H1 (cell line): ENCODE measurements at regions not wholly inside any gene's neighbourhood (a gene's known extent, or its start where the extent isn't known, plus 50 kb on each side); places are given as distances from the start of the nearest gene placed in this dataset.

ENCODE experiments used
- CTCF ChIA-PET: fragments of 300-600 bp; sonication (Branson Sonifier 250); formaldehyde crosslinking; loops from one replicate; lab custom pipeline; 2021; ENCODE audit not compliant: partially characterized antibody; lab: Charles Lee
- POLR2A ChIA-PET: fragments of 300-600 bp; sonication (Branson Sonifier 250); formaldehyde crosslinking; loops from one replicate; lab custom pipeline; 2021; ENCODE audit warnings: inconsistent platforms; ENCODE audit not compliant: partially characterized antibody; lab: Charles Lee
- DNase-seq, 2 experiments: peaks; one replicate each; pipeline versions ENCODE4 v3.0.0 to v3.0.0-alpha.2; 2010 to 2022; ENCODE audit warnings: low spot score in 2 of 2, low read depth in 1 of 2, mixed read lengths in 1 of 2
- FAIRE-seq: peaks from 2 replicates; lab custom pipeline; 2011; peaks lifted over from hg19 to GRCh38; lab: Jason Lieb, UNC
- H2AFZ ChIP-seq: 2 replicates; pipeline ENCODE4 v1.8.1; 2012; ENCODE audit warnings: low read length, inconsistent platforms
- H2AK5ac ChIP-seq: 2 replicates; pipeline ENCODE4 v1.6.1; 2013; ENCODE audit warnings: low read depth, low read length
- H2BK120ac ChIP-seq: replicated peaks from 2 replicates; pipeline ENCODE3; 2013; ENCODE audit warnings: low read depth, low read length, inconsistent platforms
- H2BK12ac ChIP-seq: 2 replicates; pipeline ENCODE4 v1.6.1; 2013; ENCODE audit warnings: low read depth, low read length
- H2BK15ac ChIP-seq: 2 replicates; pipeline ENCODE4 v1.6.1; 2013; ENCODE audit warnings: low read length
- H2BK20ac ChIP-seq: 2 replicates; pipeline ENCODE4 v1.6.1; 2013; ENCODE audit warnings: low read length
- H2BK5ac ChIP-seq: 2 replicates; pipeline ENCODE4 v1.6.1; 2013; ENCODE audit warnings: low read depth, low read length
- H3K14ac ChIP-seq: 2 replicates; pipeline ENCODE4 v1.6.1; 2013; ENCODE audit warnings: inconsistent platforms; ENCODE audit not compliant: insufficient read length
- H3K18ac ChIP-seq: 2 replicates; pipeline ENCODE4 v1.6.1; 2013; ENCODE audit warnings: low read length; ENCODE audit errors: extremely low read depth
- H3K23ac ChIP-seq: 2 replicates; pipeline ENCODE4 v1.6.1; 2013; ENCODE audit warnings: inconsistent platforms; ENCODE audit not compliant: insufficient read length
- H3K23me2 ChIP-seq: 2 replicates; pipeline ENCODE4 v1.6.1; 2013; ENCODE audit warnings: low read depth, low read length
- H3K27ac ChIP-seq: 2 replicates; pipeline ENCODE4 v1.6.1; 2011; ENCODE audit warnings: low read depth, low read length, inconsistent platforms
- H3K27me3 ChIP-seq, 4 experiments: replicated peaks in 1 of 4; 1 replicate in 1 of 4; 2 replicates in 3 of 4; pipeline versions ENCODE4 v1.6.1 to v1.8.1; 2011 to 2013; ENCODE audit warnings: low read length in 3 of 4, mild to moderate bottlenecking in 3 of 4, inconsistent platforms in 2 of 4, mixed read lengths in 2 of 4, moderate library complexity in 1 of 4; ENCODE audit not compliant: control insufficient read depth in 3 of 4, insufficient read depth in 3 of 4; ENCODE audit errors: extremely low read depth in 1 of 4
- H3K36me3 ChIP-seq, 4 experiments: 2 replicates each; pipeline versions ENCODE4 v1.6.1 to v1.8.1; 2011 to 2013; ENCODE audit warnings: mild to moderate bottlenecking in 4 of 4, low read length in 3 of 4, moderate library complexity in 2 of 4, control low read depth in 1 of 4, inconsistent platforms in 1 of 4; ENCODE audit not compliant: insufficient read depth in 4 of 4, control insufficient read depth in 2 of 4
- H3K4ac ChIP-seq: replicated peaks from 2 replicates; pipeline ENCODE3; 2013; ENCODE audit warnings: low read length, low read depth, mixed read lengths, inconsistent platforms; ENCODE audit not compliant: insufficient read length
- H3K4me1 ChIP-seq, 4 experiments: replicated peaks in 1 of 4; 1 replicate in 1 of 4; 2 replicates in 3 of 4; pipeline versions ENCODE4 v1.6.1 to v1.8.1; 2011 to 2013; ENCODE audit warnings: low read length in 3 of 4, inconsistent platforms in 2 of 4, mixed read lengths in 1 of 4; ENCODE audit not compliant: insufficient read depth in 4 of 4, control insufficient read depth in 3 of 4
- H3K4me2 ChIP-seq, 2 experiments: 2 replicates each; pipeline versions ENCODE4 v1.6.1 to v1.8.1; 2011 to 2013; ENCODE audit warnings: low read depth in 2 of 2, low read length in 2 of 2, control low read depth in 1 of 2, inconsistent platforms in 1 of 2, mild to moderate bottlenecking in 1 of 2; ENCODE audit not compliant: insufficient read depth in 1 of 2
- H3K4me3 ChIP-seq, 4 experiments: fragments of 200-600, 300-600 bp in 1 of 4; sonication (generic), shearing (Covaris generic), sonication (Bioruptor Twin) in 1 of 4; 2 replicates each; pipeline versions ENCODE4 v1.5.1 to v1.8.1; 2011 to 2016; ENCODE audit warnings: low read length in 4 of 4, low read depth in 3 of 4, control low read depth in 2 of 4, inconsistent platforms in 2 of 4, mild to moderate bottlenecking in 2 of 4, mixed read lengths in 1 of 4, moderate library complexity in 1 of 4; ENCODE audit not compliant: insufficient read depth in 2 of 4; ENCODE audit errors: extremely low read depth in 1 of 4
- H3K56ac ChIP-seq: replicated peaks from 2 replicates; pipeline ENCODE3; 2013; ENCODE audit warnings: low read depth, mild to moderate bottlenecking, mixed read lengths, low read length, inconsistent platforms; ENCODE audit not compliant: insufficient read length
- H3K79me1 ChIP-seq: 2 replicates; pipeline ENCODE4 v1.6.1; 2013; ENCODE audit warnings: low read depth, low read length, control low read depth
- H3K79me2 ChIP-seq, 2 experiments: 2 replicates each; pipeline versions ENCODE4 v1.6.1 to v1.8.1; 2012 to 2013; ENCODE audit warnings: low read length in 2 of 2, mild to moderate bottlenecking in 2 of 2, inconsistent platforms in 1 of 2; ENCODE audit not compliant: insufficient read depth in 2 of 2, control insufficient read depth in 1 of 2
- H3K9ac ChIP-seq, 4 experiments: replicated peaks in 1 of 4; 1 replicate in 1 of 4; 2 replicates in 3 of 4; pipeline versions ENCODE4 v1.6.1 to v1.8.1; 2011 to 2013; ENCODE audit warnings: low read depth in 3 of 4, low read length in 3 of 4, control low read depth in 2 of 4, mild to moderate bottlenecking in 2 of 4, moderate library complexity in 2 of 4, inconsistent platforms in 1 of 4; ENCODE audit errors: extremely low read depth in 1 of 4
- H3K9me3 ChIP-seq, 2 experiments: 2 replicates each; pipeline versions ENCODE4 v1.6.1 to v1.8.1; 2012 to 2013; ENCODE audit warnings: mild to moderate bottlenecking in 2 of 2, moderate library complexity in 2 of 2, control low read depth in 1 of 2, inconsistent platforms in 1 of 2, low read depth in 1 of 2, low read length in 1 of 2, mixed read lengths in 1 of 2; ENCODE audit not compliant: insufficient read depth in 2 of 2
- H4K20me1 ChIP-seq, 2 experiments: replicated peaks in 1 of 2; 2 replicates each; pipeline versions ENCODE3 to v1.8.1; 2011 to 2013; ENCODE audit warnings: inconsistent platforms in 2 of 2, low read length in 2 of 2, mild to moderate bottlenecking in 1 of 2; ENCODE audit not compliant: insufficient read depth in 2 of 2, control insufficient read depth in 1 of 2
- H4K5ac ChIP-seq: 2 replicates; pipeline ENCODE4 v1.6.1; 2013; ENCODE audit warnings: low read length, low read depth, mixed read lengths, inconsistent platforms; ENCODE audit not compliant: insufficient read length
- H4K8ac ChIP-seq: 2 replicates; pipeline ENCODE4 v1.8.0; 2013; ENCODE audit warnings: mild to moderate bottlenecking, moderate library complexity, low read length, inconsistent platforms; ENCODE audit not compliant: insufficient read depth; ENCODE audit errors: extremely low read depth
- H4K91ac ChIP-seq: replicated peaks from 2 replicates; pipeline ENCODE3; 2013; ENCODE audit warnings: low read length, mixed read lengths, inconsistent platforms; ENCODE audit not compliant: insufficient read length
- ASH2L ChIP-seq: fragments of 200-600, 300-600 bp; sonication (generic); IDR thresholded peaks from one replicate; pipeline ENCODE4 v1.7.1; 2017; ENCODE audit warnings: low read length
- HDAC2 ChIP-seq, 2 experiments: fragments of 300-600 bp in 1 of 2; sonication (generic) in 1 of 2; IDR thresholded peaks; 2 replicates each; pipeline ENCODE4 v1.6.1; 2011 to 2012; ENCODE audit warnings: low read depth in 2 of 2, low read length in 2 of 2, mild to moderate bottlenecking in 2 of 2, moderate library complexity in 2 of 2, borderline replicate concordance in 1 of 2, inconsistent platforms in 1 of 2
- JUN ChIP-seq: IDR thresholded peaks from 2 replicates; pipeline ENCODE4 v1.6.1; 2011; ENCODE audit warnings: low read depth, mild to moderate bottlenecking, improper control_type of control experiment, low read length
- POLR2AphosphoS5 ChIP-seq: IDR thresholded peaks from 2 replicates; pipeline ENCODE4 v1.6.1; 2011; ENCODE audit warnings: low read depth, low read length
- POU5F1 ChIP-seq: IDR thresholded peaks from 2 replicates; pipeline ENCODE4 v1.6.1; 2011; ENCODE audit warnings: low read depth, mild to moderate bottlenecking, low read length, moderate library complexity
- SAP30 ChIP-seq: fragments of 300-600 bp; sonication (generic); IDR thresholded peaks from 2 replicates; pipeline ENCODE4 v1.7.1; 2012; ENCODE audit warnings: low read length, moderate library complexity, mild to moderate bottlenecking, inconsistent platforms; ENCODE audit not compliant: insufficient read depth, insufficient replicate concordance
- SUZ12 ChIP-seq: fragments of 200-600 bp; sonication (generic); IDR thresholded peaks from 2 replicates; pipeline ENCODE4 v1.6.1; 2012; ENCODE audit warnings: mild to moderate bottlenecking, inconsistent platforms, low read length, moderate library complexity, mixed read lengths
- TAF1 ChIP-seq: IDR thresholded peaks from 2 replicates; pipeline ENCODE4 v1.6.1; 2011; ENCODE audit warnings: mild to moderate bottlenecking, low read depth, low read length
- WGBS, 2 experiments: shearing (Covaris generic) in 1 of 2; methylation state at CpG; one replicate each; pipeline versions ENCODE4 v1.1.6 to v1.1.7; 2013 to 2015; ENCODE audit warnings: low lambda C conversion rate in 2 of 2, mixed read lengths in 2 of 2, inconsistent platforms in 1 of 2, low coverage in 1 of 2, missing lambda C conversion rate in 1 of 2; ENCODE audit not compliant: insufficient replicate concordance in 2 of 2, insufficient coverage in 1 of 2, insufficient read length in 1 of 2; ENCODE audit errors: extremely low coverage in 1 of 2, missing lambda C conversion rate in 1 of 2; 5-methylcytosine and 5-hydroxymethylcytosine counted together
- TF ChIP-seq, protein P1 (sequence below), 3 experiments: IDR thresholded peaks; 1 replicate in 2 of 3; 2 replicates in 1 of 3; pipeline versions ENCODE4 v1.5.1 to v1.6.1; 2011; ENCODE audit warnings: low read length in 3 of 3, mild to moderate bottlenecking in 3 of 3, inconsistent platforms in 2 of 3, low read depth in 1 of 3, moderate library complexity in 1 of 3; ENCODE audit not compliant: insufficient read depth in 1 of 3; ENCODE audit errors: control extremely low read depth in 1 of 3
- TF ChIP-seq, protein P2 (sequence below): IDR thresholded peaks from 2 replicates; pipeline ENCODE4 v1.6.1; 2012; ENCODE audit warnings: low read length, inconsistent platforms

DNA sequence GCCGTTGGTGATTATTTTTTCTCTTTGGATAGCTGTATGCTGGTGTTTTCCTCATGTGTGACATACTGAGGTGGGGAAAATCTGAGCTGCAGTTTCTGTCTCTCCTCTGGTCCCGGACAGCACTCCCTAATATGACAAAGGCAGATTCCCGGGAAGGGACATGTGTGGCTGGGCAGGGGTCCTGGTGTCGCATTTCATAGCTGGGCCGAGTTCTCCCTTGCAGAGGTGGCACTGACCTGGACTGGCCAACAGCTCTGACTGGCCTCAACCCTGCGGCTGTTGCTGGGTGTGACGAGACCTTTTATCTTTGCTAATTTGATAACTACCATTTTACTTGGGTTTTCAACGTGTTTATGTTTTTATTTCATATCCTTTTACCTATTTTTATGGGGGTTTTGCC, 248.6 kb upstream of the TCERG1L start:
- no peak overlapping the region; the same call in 1 of the 2 replicates for H2AFZ ChIP-seq
- H2BK20ac ChIP-seq: no peak overlapping the region
- H2AK5ac ChIP-seq: no peak overlapping the region
- no peak overlapping the region for H4K5ac ChIP-seq
- CTCF ChIA-PET: interaction anchor here (0.6 to 2.9 kb wide), 7 partner anchors 8 to 151 kb away, joined by 3 to 14 read pairs (median 3); no protein-coding TSS in a partner anchor
- no peak overlapping the region for H2BK12ac ChIP-seq
- H3K4me3 ChIP-seq: no peak overlapping the region
- H2BK5ac ChIP-seq: no peak overlapping the region
- no peak overlapping the region; the same call in 1 of the 2 replicates for H3K18ac ChIP-seq
- peaks cover 0 to 3% of the 10 kb centered on the region in 2 experiments; a peak in 1 of 4 replicates for H3K9me3 ChIP-seq
- no peaks in the 10 kb centered on the region for H3K79me2 ChIP-seq
- no peak overlapping the region for H3K14ac ChIP-seq
- no peaks in the 10 kb centered on the region for H3K23me2 ChIP-seq
- no peaks in the 10 kb centered on the region for H3K27me3 ChIP-seq
- H3K23ac ChIP-seq: no peak overlapping the region
- 86% methylated on average over 8 of the region's 8 CpGs; no CpG with 5 or more reads in 1 of the 2 experiments for WGBS, 2 experiments
- no peak overlapping the region for H3K9ac ChIP-seq
- no peak overlapping the region for H4K8ac ChIP-seq
- no peak overlapping the region for H3K27ac ChIP-seq
- no peak overlapping the region for H2BK120ac ChIP-seq
- no peaks in the 10 kb centered on the region for H3K79me1 ChIP-seq
- no peak overlapping the region for H2BK15ac ChIP-seq
- H3K4me1 ChIP-seq: peaks cover 0 to 3% (median 0%) of the 10 kb centered on the region in 4 experiments; a peak in 3 of 7 replicates
- no peak overlapping the region for H4K91ac ChIP-seq
- POLR2A ChIA-PET: no interaction called here
- DNase-seq: no peak
- no peak overlapping the region for H3K56ac ChIP-seq
- H3K4ac ChIP-seq: no peak overlapping the region
- H4K20me1 ChIP-seq: no peaks in the 10 kb centered on the region
- H3K4me2 ChIP-seq: no peak overlapping the region
- FAIRE-seq: no peak
- H3K36me3 ChIP-seq: no peaks in the 10 kb centered on the region
- TF ChIP-seq ASH2L (no peak), HDAC2 (IDR thresholded peaks at IDR 0.05; ENCODE audit: borderline replicate concordance in 1 of 2, low read depth in 2 of 2, low read length in 2 of 2) (no peak), TAF1 (no peak), JUN (no peak), POLR2AphosphoS5 (no peak), POU5F1 (no peak), SUZ12 (no peak), SAP30 (no peak)
- TF ChIP-seq, protein P1, sequence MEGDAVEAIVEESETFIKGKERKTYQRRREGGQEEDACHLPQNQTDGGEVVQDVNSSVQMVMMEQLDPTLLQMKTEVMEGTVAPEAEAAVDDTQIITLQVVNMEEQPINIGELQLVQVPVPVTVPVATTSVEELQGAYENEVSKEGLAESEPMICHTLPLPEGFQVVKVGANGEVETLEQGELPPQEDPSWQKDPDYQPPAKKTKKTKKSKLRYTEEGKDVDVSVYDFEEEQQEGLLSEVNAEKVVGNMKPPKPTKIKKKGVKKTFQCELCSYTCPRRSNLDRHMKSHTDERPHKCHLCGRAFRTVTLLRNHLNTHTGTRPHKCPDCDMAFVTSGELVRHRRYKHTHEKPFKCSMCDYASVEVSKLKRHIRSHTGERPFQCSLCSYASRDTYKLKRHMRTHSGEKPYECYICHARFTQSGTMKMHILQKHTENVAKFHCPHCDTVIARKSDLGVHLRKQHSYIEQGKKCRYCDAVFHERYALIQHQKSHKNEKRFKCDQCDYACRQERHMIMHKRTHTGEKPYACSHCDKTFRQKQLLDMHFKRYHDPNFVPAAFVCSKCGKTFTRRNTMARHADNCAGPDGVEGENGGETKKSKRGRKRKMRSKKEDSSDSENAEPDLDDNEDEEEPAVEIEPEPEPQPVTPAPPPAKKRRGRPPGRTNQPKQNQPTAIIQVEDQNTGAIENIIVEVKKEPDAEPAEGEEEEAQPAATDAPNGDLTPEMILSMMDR (IDR thresholded peaks at IDR 0.05; ENCODE audit: control extremely low read depth in 1 of 3, insufficient read depth in 1 of 3, low read depth in 1 of 3, low read length in 3 of 3): no peak
- TF ChIP-seq, protein P2, sequence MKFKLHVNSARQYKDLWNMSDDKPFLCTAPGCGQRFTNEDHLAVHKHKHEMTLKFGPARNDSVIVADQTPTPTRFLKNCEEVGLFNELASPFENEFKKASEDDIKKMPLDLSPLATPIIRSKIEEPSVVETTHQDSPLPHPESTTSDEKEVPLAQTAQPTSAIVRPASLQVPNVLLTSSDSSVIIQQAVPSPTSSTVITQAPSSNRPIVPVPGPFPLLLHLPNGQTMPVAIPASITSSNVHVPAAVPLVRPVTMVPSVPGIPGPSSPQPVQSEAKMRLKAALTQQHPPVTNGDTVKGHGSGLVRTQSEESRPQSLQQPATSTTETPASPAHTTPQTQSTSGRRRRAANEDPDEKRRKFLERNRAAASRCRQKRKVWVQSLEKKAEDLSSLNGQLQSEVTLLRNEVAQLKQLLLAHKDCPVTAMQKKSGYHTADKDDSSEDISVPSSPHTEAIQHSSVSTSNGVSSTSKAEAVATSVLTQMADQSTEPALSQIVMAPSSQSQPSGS: no peak
